ENCODE measurements at regions not wholly inside any gene's neighbourhood (a gene's known extent, or its start where the extent isn't known, plus 50 kb on each side); places are given as distances from the start of the nearest gene placed in this dataset.
A peak's percentile ranks its signal among the peaks of the same experiment; 100 is the strongest.

GRCh38 chr7:155224116-155224811 is 73.4 kb upstream of the INSIG1 start:
- Histone ChIP-seq H3K4me3 (ENCODE audit: low read length in 3 of 3) (no peak overlapping the region), H3K9ac (ENCODE audit: low read length in 3 of 3) (no peak overlapping the region), H3K36me3 (ENCODE audit: control insufficient read depth in 2 of 3, insufficient read depth in 3 of 3, low read length in 3 of 3) (no peaks in the 10 kb centered on the region), H3K4me1 (ENCODE audit: control insufficient read depth in 2 of 3, insufficient read depth in 2 of 3, low read depth in 1 of 3, low read length in 3 of 3) (peaks cover 0 to 2% (median 0%) of the 10 kb centered on the region in 3 donors), H3K9me3 (ENCODE audit: control insufficient read depth in 2 of 3, insufficient read depth in 1 of 3, low read length in 3 of 3) (no peaks in the 10 kb centered on the region), H3K27ac (ENCODE audit: low read depth in 2 of 2, low read length in 2 of 2) (no peak overlapping the region), H3K27me3 (ENCODE audit: control insufficient read depth, insufficient read depth, low read length) (no peaks in the 10 kb centered on the region)
- no peak for TF ChIP-seq CTCF (IDR thresholded peaks at IDR 0.05; ENCODE audit: borderline replicate concordance, extremely low read depth, insufficient read depth)
- intact Hi-C loops (cut with DNase I) = no loop called here
- DNase-seq = peak in 1 of 5 donors; percentile 29
- FAIRE-seq = no peak

GRCh38 chr7:155225095-155225494 is 72.6 kb upstream of the INSIG1 start:
- Histone ChIP-seq H3K4me1 (ENCODE audit: control insufficient read depth in 2 of 3, insufficient read depth in 2 of 3, low read depth in 1 of 3, low read length in 3 of 3) (peaks cover 0 to 2% (median 0%) of the 10 kb centered on the region in 3 donors), H3K4me3 (ENCODE audit: low read length in 3 of 3) (no peak overlapping the region), H3K27me3 (ENCODE audit: control insufficient read depth, insufficient read depth, low read length) (no peaks in the 10 kb centered on the region), H3K36me3 (ENCODE audit: control insufficient read depth in 2 of 3, insufficient read depth in 3 of 3, low read length in 3 of 3) (no peaks in the 10 kb centered on the region), H3K27ac (ENCODE audit: low read depth in 2 of 2, low read length in 2 of 2) (no peak overlapping the region), H3K9me3 (ENCODE audit: control insufficient read depth in 2 of 3, insufficient read depth in 1 of 3, low read length in 3 of 3) (no peaks in the 10 kb centered on the region), H3K9ac (ENCODE audit: low read length in 3 of 3) (no peak overlapping the region)
- no peak for TF ChIP-seq CTCF (IDR thresholded peaks at IDR 0.05; ENCODE audit: borderline replicate concordance, extremely low read depth, insufficient read depth)
- FAIRE-seq (no peak), DNase-seq (peak in 1 of 5 donors; percentile 45)
- intact Hi-C loops (cut with DNase I) = no loop called here

- FAIRE-seq (no peak), DNase-seq (peak in 1 of 5 donors; percentile 33)
- no peak for TF ChIP-seq CTCF (IDR thresholded peaks at IDR 0.05; ENCODE audit: borderline replicate concordance, extremely low read depth, insufficient read depth)
Observed at GRCh38 chr7:155225516-155225915, 72.2 kb upstream of the INSIG1 start.

More at GRCh38 chr7:155225516-155225915, 72.2 kb upstream of the INSIG1 start:
- intact Hi-C loops (cut with DNase I) = no loop called here
- Histone ChIP-seq H3K4me3 (ENCODE audit: low read length in 3 of 3) (no peak overlapping the region), H3K36me3 (ENCODE audit: control insufficient read depth in 2 of 3, insufficient read depth in 3 of 3, low read length in 3 of 3) (no peaks in the 10 kb centered on the region), H3K4me1 (ENCODE audit: control insufficient read depth in 2 of 3, insufficient read depth in 2 of 3, low read depth in 1 of 3, low read length in 3 of 3) (peaks cover 0 to 2% (median 0%) of the 10 kb centered on the region in 3 donors), H3K27ac (ENCODE audit: low read depth in 2 of 2, low read length in 2 of 2) (no peak overlapping the region), H3K9me3 (ENCODE audit: control insufficient read depth in 2 of 3, insufficient read depth in 1 of 3, low read length in 3 of 3) (no peaks in the 10 kb centered on the region), H3K9ac (ENCODE audit: low read length in 3 of 3) (no peak overlapping the region), H3K27me3 (ENCODE audit: control insufficient read depth, insufficient read depth, low read length) (no peaks in the 10 kb centered on the region)

Measured in kidney (tissue), 13 donors.